ENCODE measurements at regions not wholly inside any gene's neighbourhood (a gene's known extent, or its start where the extent isn't known, plus 50 kb on each side); places are given as distances from the start of the nearest gene placed in this dataset.

- TF ChIP-seq CTCF (conservative IDR thresholded peaks at IDR 0.05; ENCODE audit: low read length) (no peak), EZH2phosphoT487 (IDR thresholded peaks at IDR 0.05; ENCODE audit: borderline replicate concordance) (no peak)
Observed at GRCh38 chr7:40977533-40977932, 725.4 kb downstream of the INHBA start.
